ENCODE measurements at regions not wholly inside any gene's neighbourhood (a gene's known extent, or its start where the extent isn't known, plus 50 kb on each side); places are given as distances from the start of the nearest gene placed in this dataset.
"Not testable (repeated sequence)": the region's sequence is repeated elsewhere in the genome, so short reads cannot be mapped to it uniquely, and the experiment has no call there.

DNA sequence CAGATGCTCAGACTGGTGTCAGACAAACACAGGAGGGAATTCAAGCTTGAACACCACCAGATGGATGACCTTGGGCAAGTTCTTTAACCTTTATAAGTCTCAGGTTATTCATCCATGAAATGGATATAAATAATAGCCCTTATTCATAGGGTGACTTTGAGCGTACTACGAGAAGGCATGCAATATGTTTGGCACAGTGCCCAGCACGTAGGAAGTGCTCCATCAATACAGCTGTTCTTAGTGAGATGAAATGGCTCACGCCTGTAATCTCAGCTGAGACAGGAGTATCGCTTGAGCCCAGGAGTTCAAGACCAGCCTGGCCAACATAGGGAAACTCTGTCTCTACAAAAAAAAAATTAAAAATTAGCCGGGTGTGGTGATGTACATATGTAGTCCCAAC lies 84.8 kb upstream of the FICD start:
- in situ Hi-C loops (cut with HindIII; ENCODE audit: low pct_unique_long_range_greater_than_20kb, low sequenced_read_pairs), result no loop called here
- peak; percentile 25 for DNase-seq (ENCODE audit: low read depth)

DNA sequence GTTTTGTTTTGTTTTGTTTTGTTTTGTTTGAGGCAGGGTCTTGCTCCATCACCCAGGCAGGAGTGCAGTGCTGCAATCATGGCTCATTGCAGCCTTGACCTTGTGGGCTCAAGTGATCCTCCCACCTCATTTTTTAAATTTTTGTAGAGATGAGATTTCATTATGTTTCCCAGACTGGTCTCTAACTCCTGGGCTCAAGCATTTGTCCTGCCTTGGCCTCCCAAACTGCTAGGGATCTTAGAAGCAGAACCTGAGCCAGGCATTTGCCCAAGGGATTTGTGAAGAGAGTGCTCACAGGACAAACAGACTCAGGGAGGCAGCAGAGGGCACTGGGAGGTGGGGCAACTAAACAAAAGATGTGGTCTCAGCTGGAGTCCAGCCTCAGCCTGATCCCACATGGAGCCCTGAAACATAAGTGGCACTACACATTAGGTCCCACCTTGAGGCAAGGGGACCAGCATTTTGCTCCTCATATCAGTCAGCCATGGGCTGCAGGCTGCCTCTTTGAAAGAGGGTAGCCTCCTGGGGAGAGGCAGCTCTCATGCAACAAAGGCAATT lies 86.2 kb upstream of the CMKLR1 start:
- in situ Hi-C loops (cut with HindIII; ENCODE audit: low pct_unique_long_range_greater_than_20kb, low sequenced_read_pairs), result no loop called here

DNA sequence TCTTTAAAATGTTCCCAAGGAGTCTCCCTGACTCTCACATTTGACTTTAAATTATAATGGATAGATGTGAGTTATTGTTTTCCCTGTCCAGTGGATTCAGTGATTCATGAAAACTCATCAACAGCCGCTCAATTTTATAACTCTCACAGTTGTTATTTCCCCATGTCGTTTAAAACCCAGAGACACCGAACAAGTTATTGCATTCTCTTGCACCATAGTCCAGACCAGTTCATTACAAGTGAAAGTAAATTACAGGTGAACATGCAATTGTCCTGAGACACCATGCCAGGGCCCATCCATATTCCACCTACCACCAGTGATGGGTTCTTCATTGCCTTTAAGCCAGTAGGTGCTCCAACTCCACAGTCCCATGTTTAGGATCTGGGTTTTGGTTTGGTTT lies 85.7 kb upstream of the CMKLR1 start:
- in situ Hi-C loops (cut with HindIII; ENCODE audit: low pct_unique_long_range_greater_than_20kb, low sequenced_read_pairs), result no loop called here
- DNase-seq (ENCODE audit: low read depth), result no peak

More for the DNA sequence above, 86.2 kb upstream of the CMKLR1 start:
- no peak for DNase-seq (ENCODE audit: low read depth)

- DNase-seq (ENCODE audit: low read depth), result no peak
- in situ Hi-C loops (cut with HindIII; ENCODE audit: low pct_unique_long_range_greater_than_20kb, low sequenced_read_pairs), result no loop called here
Measured at GRCh38 chr12:108424026-108424425, 84.9 kb upstream of the CMKLR1 start.

DNA sequence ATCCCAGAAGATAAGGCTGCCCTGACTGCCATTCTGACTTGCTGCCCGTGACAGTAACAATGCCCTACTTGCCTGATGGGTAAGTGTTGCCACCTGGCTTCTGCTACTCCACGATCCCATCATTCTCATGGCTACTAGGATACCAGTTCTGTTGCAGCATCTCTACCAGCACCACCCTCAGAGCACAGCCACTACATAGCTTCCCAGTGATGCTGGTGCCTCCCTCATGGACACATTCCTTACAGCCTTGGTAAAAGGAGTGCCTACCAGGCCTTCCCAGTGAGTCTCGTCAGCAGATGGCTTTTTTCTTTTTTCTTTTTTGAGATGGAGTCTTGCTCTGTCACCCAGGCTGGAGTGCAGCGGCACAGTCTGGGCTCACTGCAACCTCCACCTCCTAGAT lies 84.4 kb upstream of the CMKLR1 start:
- no peak for DNase-seq (ENCODE audit: low read depth)
- in situ Hi-C loops (cut with HindIII; ENCODE audit: low pct_unique_long_range_greater_than_20kb, low sequenced_read_pairs), result no loop called here

DNA sequence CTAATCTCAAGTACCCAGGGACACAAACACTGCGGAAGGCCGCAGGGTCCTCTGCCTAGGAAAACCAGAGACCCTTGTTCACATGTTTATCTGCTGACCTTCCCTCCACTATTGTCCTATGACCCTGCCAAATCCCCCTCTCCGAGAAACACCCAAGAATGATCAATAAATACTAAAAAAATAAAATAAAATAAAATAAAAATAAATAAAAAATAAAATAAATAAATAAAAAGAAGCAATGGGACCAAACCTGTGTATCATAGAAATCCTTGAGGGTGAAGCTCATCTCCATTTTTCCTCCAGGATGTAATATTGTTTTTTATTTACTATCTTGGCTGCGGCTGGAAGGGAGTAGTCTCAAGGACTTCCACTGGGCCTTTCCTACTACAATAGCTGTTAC lies 82.0 kb upstream of the CMKLR1 start:
- DNase-seq (ENCODE audit: low read depth); in situ Hi-C loops (cut with HindIII; ENCODE audit: low pct_unique_long_range_greater_than_20kb, low sequenced_read_pairs): not testable (repeated sequence)

- in situ Hi-C loops (cut with HindIII; ENCODE audit: low pct_unique_long_range_greater_than_20kb, low sequenced_read_pairs); DNase-seq (ENCODE audit: low read depth): not testable (repeated sequence)
Measured at GRCh38 chr12:108420421-108420820, 81.3 kb upstream of the CMKLR1 start.

- in situ Hi-C loops (cut with HindIII; ENCODE audit: low pct_unique_long_range_greater_than_20kb, low sequenced_read_pairs), result no loop called here
- peak; percentile 11 for DNase-seq (ENCODE audit: low read depth)
Measured at GRCh38 chr12:108419949-108420348, 80.8 kb upstream of the CMKLR1 start.

GRCh38 chr12:108418164-108418890 lies 79.2 kb upstream of the CMKLR1 start:
- no peak for DNase-seq (ENCODE audit: low read depth)
- in situ Hi-C loops (cut with HindIII; ENCODE audit: low pct_unique_long_range_greater_than_20kb, low sequenced_read_pairs), result no loop called here

DNA sequence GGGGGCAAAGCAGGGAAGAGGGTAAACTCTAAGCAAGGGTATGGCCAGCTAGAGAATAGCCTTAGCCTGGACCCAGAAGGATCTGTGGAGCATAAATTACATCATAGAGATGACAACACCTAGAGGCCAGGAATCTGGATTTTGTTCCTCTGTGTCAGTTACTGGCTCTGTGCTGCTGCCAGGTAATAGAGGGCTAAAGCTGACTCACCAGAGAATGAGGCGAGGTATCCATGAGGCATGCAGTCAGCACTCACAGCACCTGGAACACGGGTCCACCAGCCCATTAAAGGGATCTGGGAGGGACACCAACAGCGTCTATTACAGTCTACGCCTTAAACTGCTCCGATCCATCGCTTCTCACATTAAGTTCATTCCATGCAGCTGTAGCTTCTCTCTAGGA lies 74.9 kb upstream of the CMKLR1 start:
- in situ Hi-C loops (cut with HindIII; ENCODE audit: low pct_unique_long_range_greater_than_20kb, low sequenced_read_pairs), result no loop called here
- DNase-seq (ENCODE audit: low read depth), result no peak

DNA sequence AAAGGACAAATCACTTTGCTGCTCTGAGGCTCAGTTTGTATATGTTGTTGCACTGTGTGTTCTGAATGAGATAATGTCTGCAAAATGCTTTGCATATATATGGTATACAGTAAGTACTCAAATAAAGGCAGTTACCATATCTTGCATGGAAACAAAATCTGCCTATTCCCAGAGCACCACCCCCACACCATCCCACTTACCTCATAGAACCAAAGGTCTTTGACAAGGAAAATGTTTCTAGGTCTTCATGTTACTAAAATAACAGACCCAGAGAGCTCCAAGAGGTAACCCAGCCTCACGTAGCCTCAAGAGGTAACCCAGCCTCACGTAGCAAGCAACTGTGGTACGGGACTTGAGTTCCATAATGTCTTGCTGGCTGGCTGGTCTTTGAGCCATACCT lies 71.6 kb upstream of the CMKLR1 start:
- no peak for DNase-seq (ENCODE audit: low read depth)
- in situ Hi-C loops (cut with HindIII; ENCODE audit: low pct_unique_long_range_greater_than_20kb, low sequenced_read_pairs), result no loop called here

DNA sequence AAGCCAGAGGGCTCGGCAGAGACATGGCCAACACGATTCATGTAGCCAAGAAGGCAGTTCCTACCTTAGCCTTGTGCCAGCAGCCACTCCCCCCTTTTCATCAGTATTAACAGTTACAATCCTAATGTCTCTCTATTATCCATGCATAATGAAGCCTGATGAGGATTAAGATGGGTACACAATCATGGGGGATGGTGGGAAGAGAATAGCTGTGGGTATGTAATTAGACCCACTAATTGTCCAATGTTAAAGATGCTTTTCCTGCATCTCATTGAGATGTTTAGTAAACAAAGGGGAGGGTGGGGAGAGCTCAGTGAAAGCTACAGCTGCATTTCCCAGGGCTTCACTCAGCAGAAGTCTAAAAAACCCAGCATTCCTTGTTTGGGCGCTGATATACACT lies 70.4 kb upstream of the CMKLR1 start:
- DNase-seq (ENCODE audit: low read depth), result no peak
- in situ Hi-C loops (cut with HindIII; ENCODE audit: low pct_unique_long_range_greater_than_20kb, low sequenced_read_pairs), result no loop called here

DNA sequence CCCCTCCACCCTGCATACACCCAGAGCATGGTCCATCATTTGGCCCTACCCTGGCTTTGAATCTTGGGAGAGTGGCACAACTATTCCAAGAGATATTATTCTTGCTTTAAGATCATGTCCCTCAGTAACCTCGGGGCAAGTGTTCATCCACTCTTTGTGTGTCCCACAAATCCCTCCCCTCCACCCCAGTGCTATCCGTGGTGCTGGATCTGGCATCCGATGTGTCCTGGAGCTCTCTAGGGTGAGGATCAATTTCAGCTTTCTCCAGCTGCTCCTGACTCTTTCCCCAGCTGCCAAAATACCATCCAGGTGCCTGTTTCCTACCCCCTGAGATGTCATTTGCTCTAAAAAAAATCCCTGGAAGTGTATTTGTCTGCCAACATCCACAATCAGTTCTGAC lies 64.8 kb upstream of the CMKLR1 start:
- no peak for DNase-seq (ENCODE audit: low read depth)
- in situ Hi-C loops (cut with HindIII; ENCODE audit: low pct_unique_long_range_greater_than_20kb, low sequenced_read_pairs), result no loop called here

DNA sequence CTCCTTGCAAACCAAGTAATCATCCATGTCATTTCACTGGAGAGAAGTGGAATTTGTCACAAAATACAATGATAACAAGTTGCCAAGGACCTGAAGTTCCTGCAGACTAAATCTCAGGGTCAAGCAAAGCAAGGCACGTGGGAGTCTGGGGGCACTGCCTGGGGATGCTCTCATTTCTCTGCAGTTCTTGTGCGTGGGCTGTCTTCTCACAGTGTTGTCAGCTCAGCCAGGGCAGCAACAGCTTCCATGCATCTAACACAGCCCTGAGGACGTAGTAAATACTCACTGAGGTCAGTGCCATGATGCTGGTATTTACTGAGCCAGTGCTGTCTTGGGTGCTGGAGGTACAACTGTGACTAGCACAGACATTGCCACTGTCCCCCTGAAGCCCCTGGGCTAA lies 62.9 kb upstream of the CMKLR1 start:
- in situ Hi-C loops (cut with HindIII; ENCODE audit: low pct_unique_long_range_greater_than_20kb, low sequenced_read_pairs), result no loop called here

DNA sequence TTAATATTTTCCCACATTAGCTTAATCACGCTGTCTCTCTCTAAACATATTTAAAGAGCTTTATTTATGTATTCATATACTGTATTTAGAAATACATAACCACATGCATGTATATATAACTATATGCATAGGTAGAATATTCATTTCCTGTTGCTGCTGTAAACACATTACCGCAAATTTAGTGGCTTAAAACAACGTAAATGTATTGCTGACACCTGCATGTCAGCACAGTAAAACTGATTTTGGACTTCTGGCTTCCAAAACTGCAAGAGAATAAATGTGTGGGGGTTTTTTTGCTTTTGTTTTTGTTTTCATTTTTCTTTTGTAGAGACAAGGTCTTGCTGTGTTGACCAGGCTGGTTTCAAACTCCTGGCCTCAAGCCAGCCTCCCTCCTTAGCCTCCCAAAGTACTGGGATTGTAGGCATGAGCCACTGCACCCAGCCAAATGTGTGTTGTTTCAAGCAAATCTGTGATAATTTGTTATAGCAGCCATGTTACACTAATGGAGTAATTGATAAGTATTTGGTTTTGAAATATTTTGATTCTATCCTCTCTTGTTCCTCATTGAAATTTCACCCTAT lies 61.9 kb upstream of the CMKLR1 start:
- in situ Hi-C loops (cut with HindIII; ENCODE audit: low pct_unique_long_range_greater_than_20kb, low sequenced_read_pairs), result no loop called here
- DNase-seq (ENCODE audit: low read depth), result no peak

More for the DNA sequence above, 62.9 kb upstream of the CMKLR1 start:
- DNase-seq (ENCODE audit: low read depth), result no peak

GRCh38 chr12:108400481-108400880 lies 61.4 kb upstream of the CMKLR1 start:
- in situ Hi-C loops (cut with HindIII; ENCODE audit: low pct_unique_long_range_greater_than_20kb, low sequenced_read_pairs), result no loop called here
- no peak for DNase-seq (ENCODE audit: low read depth)

DNA sequence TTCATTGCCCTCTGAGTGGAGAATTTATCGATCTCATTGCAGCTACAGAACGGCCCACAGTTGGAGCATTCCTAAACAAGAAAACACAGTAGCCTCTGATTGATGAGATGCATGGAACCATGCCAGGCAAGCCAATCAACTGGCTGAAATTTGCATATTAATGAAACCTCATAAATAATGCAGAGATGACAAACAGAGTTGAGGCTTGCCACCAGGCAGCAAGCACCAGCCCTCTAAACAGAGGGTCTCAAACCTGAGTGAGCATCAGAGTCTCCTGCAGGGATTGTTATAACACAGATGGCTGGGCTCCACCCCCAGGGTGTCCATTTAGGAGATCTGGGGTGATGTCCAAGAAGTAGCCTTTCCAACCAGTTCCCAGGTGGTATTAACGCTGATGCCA lies 60.9 kb upstream of the CMKLR1 start:
- in situ Hi-C loops (cut with HindIII; ENCODE audit: low pct_unique_long_range_greater_than_20kb, low sequenced_read_pairs), result no loop called here
- DNase-seq (ENCODE audit: low read depth), result no peak

DNA sequence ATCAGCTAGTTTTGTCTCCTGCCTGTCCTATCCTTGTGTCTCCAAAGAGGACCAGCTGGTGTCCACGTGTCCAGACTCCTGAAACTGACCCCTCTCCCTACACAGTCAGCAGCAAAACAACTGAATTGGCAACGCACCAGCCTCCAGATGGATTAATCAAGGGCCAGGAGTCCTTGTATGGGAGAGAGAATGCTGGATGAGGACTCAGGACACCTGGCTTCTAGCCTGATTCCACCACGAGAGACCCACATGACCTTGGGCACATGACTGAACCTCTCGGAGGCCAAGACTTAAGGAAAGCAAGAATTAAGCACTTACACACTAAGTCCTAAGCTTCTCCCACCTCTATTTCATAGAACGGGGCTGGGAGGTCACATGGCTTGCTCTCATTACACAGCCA lies 60.4 kb upstream of the CMKLR1 start:
- in situ Hi-C loops (cut with HindIII; ENCODE audit: low pct_unique_long_range_greater_than_20kb, low sequenced_read_pairs), result no loop called here
- no peak for DNase-seq (ENCODE audit: low read depth)

DNA sequence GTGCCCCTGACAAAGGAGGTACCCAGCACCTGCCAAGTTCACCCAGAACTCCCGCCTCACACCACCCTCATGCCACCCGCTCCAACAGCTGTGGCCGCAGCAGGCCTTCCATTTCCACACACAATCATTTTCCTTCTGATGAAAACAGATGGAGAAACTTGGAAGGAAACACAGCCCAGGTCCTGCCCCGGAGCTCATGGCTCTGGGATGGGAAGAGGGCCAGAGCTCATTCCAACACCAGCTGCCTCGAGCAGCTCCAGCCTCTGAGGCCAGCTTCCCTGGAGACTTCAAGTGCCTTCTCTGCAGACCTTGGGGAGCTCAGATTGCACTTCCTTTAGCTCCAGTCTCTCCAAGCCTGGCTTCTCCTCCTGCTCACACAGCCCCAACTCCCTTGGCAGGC lies 55.1 kb upstream of the CMKLR1 start:
- in situ Hi-C loops (cut with HindIII; ENCODE audit: low pct_unique_long_range_greater_than_20kb, low sequenced_read_pairs), result no loop called here
- DNase-seq (ENCODE audit: low read depth), result no peak

GRCh38 chr12:108392284-108392683 lies 53.2 kb upstream of the CMKLR1 start:
- in situ Hi-C loops (cut with HindIII; ENCODE audit: low pct_unique_long_range_greater_than_20kb, low sequenced_read_pairs), result no loop called here
- DNase-seq (ENCODE audit: low read depth), result no peak
